ENCODE measurements at regions not wholly inside any gene's neighbourhood (a gene's known extent, or its start where the extent isn't known, plus 50 kb on each side); places are given as distances from the start of the nearest gene placed in this dataset.
A peak's percentile ranks its signal among the peaks of the same experiment; 100 is the strongest.

GRCh38 chr16:85173981-85174751 lies 61.9 kb upstream of the CIBAR2 start:
- peak; percentile 96 for DNase-seq

- no peak for DNase-seq
Measured at GRCh38 chr16:85174871-85175723, 62.8 kb upstream of the CIBAR2 start.

DNA sequence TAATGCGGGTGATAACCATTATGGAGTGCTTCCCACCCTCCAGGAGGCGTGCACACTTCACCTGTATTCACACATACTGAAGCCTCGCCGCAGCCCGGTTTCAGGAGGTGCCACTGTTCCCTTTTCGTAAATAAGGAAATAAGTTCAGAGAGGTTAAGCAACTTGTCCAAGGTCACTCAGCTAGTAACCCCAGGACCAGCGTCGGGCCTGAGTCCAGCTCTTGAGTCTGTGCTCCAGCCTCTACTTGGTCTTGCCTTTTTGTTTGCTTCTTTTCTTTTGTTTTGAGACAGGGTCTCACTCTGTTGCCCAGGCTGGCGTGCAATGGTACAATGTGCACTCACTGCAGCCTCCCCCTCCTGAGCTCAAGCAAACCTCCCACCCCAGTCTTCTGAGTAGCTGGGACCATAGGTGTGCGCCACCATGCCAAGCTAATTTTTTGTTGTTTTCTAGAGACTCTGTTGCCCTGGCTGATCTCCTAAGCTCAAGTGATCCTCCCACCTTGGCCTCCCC lies 63.5 kb upstream of the CIBAR2 start:
- no peak for DNase-seq

DNA sequence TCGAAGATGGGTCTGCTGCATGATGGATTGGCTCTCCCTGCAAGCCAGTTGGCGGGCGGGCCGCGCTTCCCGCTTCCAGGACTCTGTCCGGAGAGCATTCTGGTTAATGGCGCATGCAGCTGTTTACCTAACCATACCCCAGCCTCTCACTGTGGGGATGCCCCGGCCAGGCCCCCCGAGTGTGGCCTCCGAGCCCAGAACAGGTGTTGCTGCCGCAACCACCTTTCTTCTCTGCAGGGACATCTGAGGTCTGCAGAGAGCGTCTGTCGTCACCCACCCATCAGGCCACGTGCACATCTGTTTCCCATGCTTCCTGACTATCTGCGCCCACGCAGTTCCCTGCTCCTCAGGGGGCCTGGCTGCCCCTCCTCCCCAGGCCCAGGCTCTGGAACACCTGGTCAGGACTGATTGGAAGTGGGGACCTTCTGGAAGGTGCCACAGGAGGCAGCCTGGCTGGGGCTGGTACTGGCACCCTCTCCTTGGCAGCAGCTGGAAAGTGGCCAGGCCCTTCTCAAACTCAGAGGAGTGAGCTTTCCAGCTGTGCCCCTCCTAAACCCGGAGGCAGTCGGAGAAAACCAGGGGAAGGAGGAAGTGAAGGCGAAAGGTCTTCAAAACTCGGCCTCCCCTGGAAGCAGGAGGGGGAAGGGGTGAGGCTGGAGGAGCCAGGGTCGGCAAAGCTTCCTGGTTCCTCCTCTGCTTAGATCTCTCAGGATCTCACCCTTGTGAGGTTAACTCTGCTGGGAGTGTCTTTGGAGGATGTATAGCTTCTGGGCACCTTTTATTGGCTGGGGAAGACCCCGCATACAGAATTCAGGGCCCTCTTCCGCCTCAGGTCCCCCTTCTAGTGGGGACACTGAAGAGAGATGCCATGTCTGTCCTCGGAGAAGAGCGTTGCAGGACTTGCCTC lies 64.5 kb upstream of the CIBAR2 start:
- DNase-seq: no peak

- no peak for DNase-seq
Measured at GRCh38 chr16:85177448-85177846, 65.2 kb upstream of the CIBAR2 start.

DNA sequence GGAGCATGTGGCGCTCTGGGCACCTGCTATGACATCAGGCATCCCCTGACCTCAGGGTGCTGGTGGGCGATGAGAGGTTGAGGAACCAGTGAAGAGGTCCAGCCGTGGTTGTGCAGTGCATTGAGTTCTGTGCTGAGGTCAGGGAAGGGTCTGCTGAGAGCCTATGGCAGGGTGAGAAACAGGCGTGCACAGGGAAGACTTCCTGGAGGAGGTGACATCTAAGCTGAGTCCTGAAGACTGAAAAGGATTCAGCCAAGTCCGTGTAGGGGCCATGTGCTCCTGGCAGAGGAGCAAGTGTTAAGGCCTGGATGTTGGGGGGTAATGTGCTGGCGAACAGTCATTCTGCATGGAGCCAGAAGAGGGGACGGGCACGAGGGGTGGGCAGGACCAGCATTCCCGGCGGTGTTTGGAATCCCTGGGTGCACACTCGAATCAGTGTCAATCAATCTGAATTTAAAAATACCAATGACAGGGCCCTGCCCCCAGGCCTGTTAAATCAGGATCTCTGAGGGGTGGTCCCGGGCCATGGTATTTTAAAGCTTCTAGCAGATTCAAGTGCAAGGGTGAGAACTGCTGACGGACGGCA lies 65.8 kb upstream of the CIBAR2 start:
- no peak for DNase-seq

DNA sequence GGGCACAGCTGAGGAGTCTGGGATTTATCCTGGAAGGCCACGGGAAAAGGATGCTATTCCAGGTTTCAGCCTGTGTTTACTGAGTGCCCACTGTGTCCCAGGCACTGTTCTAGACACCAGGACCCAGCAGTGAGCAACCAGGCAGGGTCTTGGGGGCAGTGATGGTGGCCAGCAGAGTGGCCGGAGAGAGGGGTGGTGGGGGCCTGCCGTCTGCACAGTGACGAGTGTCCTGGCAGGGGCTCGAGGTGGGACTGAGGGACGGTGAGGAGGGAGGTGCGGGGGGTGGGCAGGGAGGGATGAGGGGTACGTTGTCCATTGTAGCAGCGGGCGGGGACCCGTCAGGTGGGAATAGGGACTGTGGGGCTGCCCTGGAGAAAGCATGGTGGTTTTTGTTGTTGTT lies 66.3 kb upstream of the CIBAR2 start:
- no peak for DNase-seq

DNA sequence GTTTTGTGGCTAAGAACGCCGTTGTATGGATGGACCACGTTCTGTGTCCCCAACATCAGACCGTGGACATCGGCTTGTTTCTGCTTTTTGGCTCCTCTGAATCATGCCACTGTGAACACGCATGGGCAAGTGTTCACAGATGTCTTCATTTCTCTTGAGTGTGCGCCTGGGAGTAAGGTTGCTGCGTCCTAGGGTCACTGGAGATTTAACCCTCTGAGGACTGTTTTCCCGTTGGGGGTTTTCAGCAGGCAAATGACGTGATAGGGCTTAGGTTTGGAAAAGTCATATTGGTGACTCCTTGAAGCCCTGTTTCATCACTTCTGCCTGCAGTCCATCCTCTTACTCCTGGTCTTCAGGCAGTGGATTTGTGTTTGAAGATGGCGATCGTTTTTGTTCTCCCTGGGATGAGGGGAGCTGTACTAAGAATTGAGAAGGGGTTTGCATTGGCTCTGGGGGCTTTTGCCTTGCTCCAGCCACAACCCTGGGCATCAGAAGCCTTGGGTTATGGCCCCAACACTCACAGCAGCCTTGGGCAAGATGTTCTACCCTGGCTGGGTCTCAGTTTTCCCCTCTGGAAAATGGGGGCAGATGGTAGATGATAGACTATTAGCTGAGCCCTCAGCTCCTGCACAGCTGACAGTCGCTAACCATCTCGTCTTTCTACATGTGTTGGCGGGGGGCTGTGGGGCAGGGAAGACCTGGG lies 67.2 kb upstream of the CIBAR2 start:
- no peak for DNase-seq

DNA sequence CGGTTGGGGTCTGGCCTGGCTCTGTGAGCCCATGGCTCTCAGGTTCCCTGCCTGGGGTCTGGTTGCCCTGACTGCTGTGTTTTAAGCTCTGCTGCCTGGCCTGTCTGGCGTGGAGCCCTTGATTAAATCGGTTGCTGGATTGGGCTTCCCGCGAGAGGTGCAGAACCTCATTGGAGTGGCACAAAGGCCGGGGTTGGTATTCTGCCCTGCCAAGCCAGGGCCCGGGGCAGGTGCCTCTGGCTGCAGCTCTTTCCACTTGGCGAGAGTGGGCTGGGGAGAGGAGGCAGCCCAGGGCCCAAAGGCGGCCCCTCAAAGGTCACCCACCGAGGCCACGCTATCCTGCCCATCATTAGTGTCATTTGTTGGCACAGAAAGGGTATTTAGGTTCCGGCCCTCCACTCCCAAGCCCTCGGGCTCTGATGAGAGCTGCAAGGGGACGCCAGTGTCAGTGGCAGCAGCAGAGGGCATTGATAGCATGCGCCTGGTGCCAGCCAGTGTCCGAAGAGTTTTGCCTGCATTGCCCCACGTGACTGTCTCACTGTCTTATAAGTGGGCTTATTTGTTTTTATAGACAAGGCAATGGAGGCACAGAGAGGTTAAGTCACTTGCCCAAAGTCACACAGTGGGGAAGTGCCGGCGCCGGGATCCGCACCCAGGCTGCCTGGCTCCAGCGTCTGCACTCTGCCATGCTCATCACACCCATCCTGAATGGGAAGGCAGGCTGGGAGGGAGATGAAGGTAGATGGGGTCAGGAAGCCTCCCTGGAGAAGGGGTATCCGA lies 68.0 kb upstream of the CIBAR2 start:
- DNase-seq: no peak

DNA sequence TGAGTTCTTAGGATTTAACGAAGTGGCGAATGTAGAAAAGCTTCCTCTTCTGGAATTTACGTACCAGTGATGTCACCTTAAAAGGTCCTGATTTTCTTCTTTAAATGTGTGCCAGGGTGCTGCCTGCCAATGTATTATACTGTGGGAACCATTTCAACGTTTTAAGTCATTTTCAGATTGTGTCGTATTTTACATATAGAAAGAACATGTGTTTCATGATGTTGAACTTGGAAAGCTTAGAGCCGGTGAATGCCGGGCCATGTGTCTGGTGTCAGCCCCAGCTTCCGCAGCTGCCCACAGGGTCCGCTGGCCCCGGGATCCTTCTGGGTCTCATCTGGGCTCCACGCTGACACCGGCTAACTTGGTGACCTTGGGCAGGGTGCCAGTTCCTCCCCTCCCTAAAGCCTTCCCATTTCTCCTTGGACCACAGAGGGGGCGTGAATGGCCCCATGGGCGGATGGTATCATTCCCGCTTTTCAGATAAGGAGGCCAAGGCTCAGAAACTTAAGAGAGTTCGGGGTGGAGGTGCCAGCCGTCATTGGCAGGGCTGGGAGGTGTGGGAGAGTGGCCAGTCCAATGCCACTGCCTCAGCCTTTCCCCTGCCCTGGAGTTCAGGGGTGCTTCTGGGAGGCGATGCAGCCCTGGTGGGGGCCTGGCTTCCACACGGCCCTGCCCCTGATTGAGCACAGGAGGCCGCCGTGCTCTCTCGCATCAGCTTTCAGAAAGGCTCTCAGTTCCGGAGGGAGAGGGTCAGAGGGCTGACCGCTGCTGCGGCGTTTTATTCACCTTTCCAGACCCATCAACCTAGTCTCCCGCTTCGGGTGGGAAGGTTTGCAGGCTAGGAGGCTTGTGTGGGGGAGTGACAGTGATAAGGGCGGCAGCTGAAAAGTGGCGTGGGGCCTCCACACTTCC lies 68.8 kb upstream of the CIBAR2 start:
- DNase-seq: no peak

GRCh38 chr16:85181739-85182129 lies 69.5 kb upstream of the CIBAR2 start:
- DNase-seq: no peak

- DNase-seq: no peak
Measured at GRCh38 chr16:85182286-85182685, 70.0 kb upstream of the CIBAR2 start.

GRCh38 chr16:85182774-85183173 lies 70.5 kb upstream of the CIBAR2 start:
- no peak for DNase-seq

GRCh38 chr16:85183564-85183963 lies 71.3 kb upstream of the CIBAR2 start:
- no peak for DNase-seq

GRCh38 chr16:85184404-85184803 lies 72.1 kb upstream of the CIBAR2 start:
- DNase-seq: no peak

GRCh38 chr16:85185303-85186100 lies 73.2 kb upstream of the CIBAR2 start:
- DNase-seq: no peak

DNA sequence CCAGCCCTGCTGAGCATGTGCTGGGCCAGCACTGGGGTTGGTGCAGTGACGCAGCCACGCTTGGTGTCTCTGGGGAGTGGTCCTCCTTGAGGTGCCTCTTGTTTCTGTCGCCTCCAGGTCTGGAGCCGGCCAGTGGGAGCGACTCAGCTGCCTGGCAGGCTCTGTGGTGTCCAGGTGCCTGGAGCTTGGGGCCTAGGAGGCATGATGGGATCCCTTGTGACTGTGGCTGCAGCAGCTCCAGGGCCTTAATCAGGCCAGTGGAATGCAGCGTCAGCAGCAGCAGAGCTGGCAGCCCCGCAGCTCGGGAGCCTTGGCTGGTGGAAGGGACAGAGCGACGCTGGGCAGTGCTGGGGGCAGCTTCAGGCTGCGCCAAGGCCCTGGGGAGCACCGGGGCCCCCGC lies 74.7 kb upstream of the CIBAR2 start:
- peak; percentile 54 for DNase-seq

DNA sequence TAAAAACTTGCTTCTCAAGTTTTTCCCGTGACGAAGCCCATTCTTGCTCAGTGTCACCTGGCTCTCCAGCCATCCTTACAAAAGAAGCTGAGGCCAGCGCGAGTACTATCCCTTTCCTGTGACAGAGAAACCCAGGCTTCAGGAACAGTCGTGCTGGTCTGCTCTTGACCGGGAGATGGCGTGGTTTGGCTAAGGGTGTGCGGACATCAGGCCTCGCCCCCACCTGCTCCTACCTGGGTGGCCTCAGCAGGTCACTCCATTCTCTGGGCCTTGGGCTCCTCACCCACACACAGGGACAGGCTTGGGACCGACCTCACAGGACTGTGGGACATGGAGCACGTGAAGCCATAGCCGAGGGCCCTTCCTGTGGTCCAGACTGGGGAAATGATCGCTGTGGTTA lies 75.2 kb upstream of the CIBAR2 start:
- DNase-seq: no peak

- DNase-seq: no peak
Measured at GRCh38 chr16:85187886-85188285, 75.6 kb upstream of the CIBAR2 start.

Measured in fibroblast of skin of scalp (primary cell).